Adrenal gland (tissue), 9 donors: ENCODE measurements at regions not wholly inside any gene's neighbourhood (a gene's known extent, or its start where the extent isn't known, plus 50 kb on each side); places are given as distances from the start of the nearest gene placed in this dataset.

Experiments
- DNase-seq, 7 donors: peaks; one replicate each; pipeline ENCODE4 v3.0.0-alpha.2; 2019 to 2020
- H3K27ac ChIP-seq, 5 donors: fragments of 200-600 bp; sonication (generic) in 4 of 5; 1 replicate in 3 of 5; 2 replicates in 2 of 5; pipeline versions ENCODE4 v1.5.1 to v1.8.0; 2016 to 2020; ENCODE audit warnings: mild to moderate bottlenecking in 1 of 5
- H3K27me3 ChIP-seq: fragments of 200-600 bp; 2 replicates; pipeline ENCODE4 v1.8.0; 2021
- H3K36me3 ChIP-seq, 2 donors: fragments of 200-600 bp; replicated peaks in 1 of 2; 1 replicate in 1 of 2; 2 replicates in 1 of 2; pipeline versions ENCODE4 v1.5.1 to v1.8.0; 2018 to 2022
- H3K4me1 ChIP-seq, 2 donors: fragments of 200-600 bp; replicated peaks in 1 of 2; 1 replicate in 1 of 2; 2 replicates in 1 of 2; pipeline versions ENCODE4 v1.5.1 to v1.8.0; 2018 to 2021
- H3K4me3 ChIP-seq, 4 donors: fragments of 200-600 bp; sonication (generic) in 3 of 4; one replicate each; pipeline ENCODE4 v1.5.1; 2016 to 2018
- H3K9me3 ChIP-seq, 3 donors: fragments of 200-600 bp; sonication (generic) in 1 of 3; replicated peaks in 1 of 3; 1 replicate in 2 of 3; 2 replicates in 1 of 3; pipeline versions ENCODE4 v1.5.1 to v1.8.0; 2016 to 2021
- CTCF ChIP-seq, 6 experiments: fragments of 450-650 bp in 4 of 6; fragments of 200-600 bp in 2 of 6; sonication (generic) in 1 of 6; IDR thresholded peaks; 1 replicate in 5 of 6; 2 replicates in 1 of 6; pipeline versions ENCODE4 v1.5.1 to v1.8.0; 2016 to 2021; ENCODE audit warnings: antibody characterized with exemption in 6 of 6, mild to moderate bottlenecking in 2 of 6, moderate library complexity in 1 of 6
- POLR2A ChIP-seq, 2 donors: fragments of 450-650 bp; IDR thresholded peaks; one replicate each; pipeline ENCODE4 v1.6.1; 2017; ENCODE audit warnings: antibody characterized with exemption in 2 of 2, mild to moderate bottlenecking in 2 of 2, moderate library complexity in 1 of 2
- WGBS, 4 donors: extraction: QIAGEN DNeasy Blood & Tissue Kit in 2 of 4; methylation state at CpG; one replicate each; pipeline versions ENCODE4 v1.1.5 to v1.1.7; 2013 to 2017; 5-methylcytosine and 5-hydroxymethylcytosine counted together
- intact Hi-C, 2 donors: fragments of 100-400 bp; cut with DNase I; formaldehyde crosslinking; loops; one replicate each; pipeline versions ENCODE4 v1.14.1 to v1.15.0; 2022 to 2023
- donor health status: healthy with polysubstance abuse.
- donor health status: Bipolar disorder and iron deficiency.
- donor health status: DM: yes; HTN: yes; CAD: no.
- donor health status: DM: no; HTN: no; CAD: no.
- donor health status: DM: no; HTN: no; CAD: no.

- Histone ChIP-seq H3K9me3 (no peaks in the 10 kb centered on the region), H3K27ac (no peak overlapping the region), H3K4me3 (no peak overlapping the region), H3K27me3 (no peaks in the 10 kb centered on the region), H3K4me1 (peaks cover 8 to 25% of the 10 kb centered on the region in 2 donors), H3K36me3 (no peaks in the 10 kb centered on the region)
- intact Hi-C loops: no loop called here
- WGBS, 4 donors: 63 to 70% (median 66%) methylated on average over 2 of the region's 2 CpGs
- no peak for DNase-seq
- TF ChIP-seq POLR2A (IDR thresholded peaks at IDR 0.05): no peak
- TF ChIP-seq CTCF (IDR thresholded peaks at IDR 0.05): no peak
Observed at GRCh38 chr5:52661903-52662595, 125.7 kb upstream of the ITGA1 start.

GRCh38 chr5:52665559-52665958 is 122.2 kb upstream of the ITGA1 start:
- Histone ChIP-seq H3K36me3 (no peaks in the 10 kb centered on the region), H3K9me3 (no peaks in the 10 kb centered on the region), H3K4me1 (peaks cover 8 to 25% of the 10 kb centered on the region in 2 donors), H3K4me3 (peak overlapping the region in 1 of 4 donors; percentile 9), H3K27me3 (no peaks in the 10 kb centered on the region), H3K27ac (peak overlapping the region in 4 of 5 donors; percentile 2 to 42 (median 12))
- TF ChIP-seq POLR2A (IDR thresholded peaks at IDR 0.05) (no peak), CTCF (IDR thresholded peaks at IDR 0.05) (no peak)
- DNase-seq: peak; percentile 26 to 72 (median 46)
- intact Hi-C loops: no loop called here
- WGBS, 4 donors: 0 to 24% (median 7%) methylated on average over 2 of the region's 2 CpGs

- no peak for TF ChIP-seq POLR2A (IDR thresholded peaks at IDR 0.05)
- no peak for TF ChIP-seq CTCF (IDR thresholded peaks at IDR 0.05)
- Histone ChIP-seq H3K9me3 (no peaks in the 10 kb centered on the region), H3K4me3 (no peak overlapping the region), H3K4me1 (peaks cover 8 to 25% of the 10 kb centered on the region in 2 donors), H3K36me3 (no peaks in the 10 kb centered on the region), H3K27ac (no peak overlapping the region), H3K27me3 (no peaks in the 10 kb centered on the region)
- WGBS, 4 donors: 93 to 99% (median 97%) methylated on average over 3 of the region's 3 CpGs
- no peak for DNase-seq
- intact Hi-C loops: no loop called here
Observed at GRCh38 chr5:52668139-52668538, 119.6 kb upstream of the ITGA1 start.

GRCh38 chr5:52668544-52669185 is 119.1 kb upstream of the ITGA1 start:
- Histone ChIP-seq H3K27me3 (no peaks in the 10 kb centered on the region), H3K4me1 (peaks cover 8 to 25% of the 10 kb centered on the region in 2 donors), H3K36me3 (no peaks in the 10 kb centered on the region), H3K4me3 (no peak overlapping the region), H3K9me3 (no peaks in the 10 kb centered on the region), H3K27ac (no peak overlapping the region)
- no peak for TF ChIP-seq POLR2A (IDR thresholded peaks at IDR 0.05)
- TF ChIP-seq CTCF (IDR thresholded peaks at IDR 0.05): no peak
- intact Hi-C loops: no loop called here
- peak in 1 of 7 donors; percentile 12 for DNase-seq
- WGBS, 4 donors: 89 to 92% (median 90%) methylated on average over 20 of the region's 20 CpGs
